GM19025 (cell line): ENCODE measurements at regions not wholly inside any gene's neighbourhood (a gene's known extent, or its start where the extent isn't known, plus 50 kb on each side); places are given as distances from the start of the nearest gene placed in this dataset.
"Not testable (repeated sequence)": the region's sequence is repeated elsewhere in the genome, so short reads cannot be mapped to it uniquely, and the experiment has no call there.

Source experiments
- ATAC-seq: cut with Tn5 transposase; IDR thresholded peaks from one replicate; pipeline ENCODE4 v1.9.1; 2021; ENCODE audit warnings: mild to moderate bottlenecking, low read depth, moderate library complexity; ENCODE audit not compliant: unreplicated experiment

GRCh38 chr2:145538661-145539350, 1018.9 kb upstream of the ZEB2 start:
- no peak for ATAC-seq

GRCh38 chr2:145530653-145531052, 1010.7 kb upstream of the ZEB2 start:
- no peak for ATAC-seq

GRCh38 chr2:145524836-145525235, 1004.9 kb upstream of the ZEB2 start:
- no peak for ATAC-seq

GRCh38 chr2:145524303-145524702, 1004.4 kb upstream of the ZEB2 start:
- ATAC-seq, result no peak

- ATAC-seq, result not testable (repeated sequence)
These were observed 999.3 kb upstream of the ZEB2 start for GRCh38 chr2:145519254-145519653.

- ATAC-seq, result no peak
These were observed 992.0 kb upstream of the ZEB2 start for GRCh38 chr2:145511946-145512345.

GRCh38 chr2:145503511-145503910, 983.6 kb upstream of the ZEB2 start:
- no peak for ATAC-seq

GRCh38 chr2:145501920-145502319, 982.0 kb upstream of the ZEB2 start:
- no peak for ATAC-seq

- ATAC-seq, result no peak
These were observed 975.7 kb upstream of the ZEB2 start for GRCh38 chr2:145495590-145495989.

- no peak for ATAC-seq
These were observed 974.5 kb upstream of the ZEB2 start for GRCh38 chr2:145494441-145494840.

GRCh38 chr2:145488571-145488970, 968.7 kb upstream of the ZEB2 start:
- no peak for ATAC-seq

GRCh38 chr2:145484448-145485097, 964.7 kb upstream of the ZEB2 start:
- no peak for ATAC-seq

GRCh38 chr2:145483854-145484253, 963.9 kb upstream of the ZEB2 start:
- ATAC-seq, result no peak

GRCh38 chr2:145481334-145481922, 961.5 kb upstream of the ZEB2 start:
- ATAC-seq, result no peak

- no peak for ATAC-seq
These were observed 944.9 kb upstream of the ZEB2 start for GRCh38 chr2:145464866-145465265.

- no peak for ATAC-seq
These were observed 940.2 kb upstream of the ZEB2 start for GRCh38 chr2:145460112-145460511.

GRCh38 chr2:145431181-145431951, 911.4 kb upstream of the ZEB2 start:
- ATAC-seq, result no peak

- ATAC-seq, result no peak
These were observed 903.9 kb upstream of the ZEB2 start for GRCh38 chr2:145423809-145424208.

GRCh38 chr2:145422576-145422975, 902.7 kb upstream of the ZEB2 start:
- no peak for ATAC-seq

GRCh38 chr2:145421841-145422240, 901.9 kb upstream of the ZEB2 start:
- ATAC-seq, result no peak

- no peak for ATAC-seq
These were observed 896.7 kb upstream of the ZEB2 start for GRCh38 chr2:145416640-145417039.
